ENCODE measurements at regions not wholly inside any gene's neighbourhood (a gene's known extent, or its start where the extent isn't known, plus 50 kb on each side); places are given as distances from the start of the nearest gene placed in this dataset.
"Not testable (repeated sequence)": the region's sequence is repeated elsewhere in the genome, so short reads cannot be mapped to it uniquely, and the experiment has no call there.

DNA sequence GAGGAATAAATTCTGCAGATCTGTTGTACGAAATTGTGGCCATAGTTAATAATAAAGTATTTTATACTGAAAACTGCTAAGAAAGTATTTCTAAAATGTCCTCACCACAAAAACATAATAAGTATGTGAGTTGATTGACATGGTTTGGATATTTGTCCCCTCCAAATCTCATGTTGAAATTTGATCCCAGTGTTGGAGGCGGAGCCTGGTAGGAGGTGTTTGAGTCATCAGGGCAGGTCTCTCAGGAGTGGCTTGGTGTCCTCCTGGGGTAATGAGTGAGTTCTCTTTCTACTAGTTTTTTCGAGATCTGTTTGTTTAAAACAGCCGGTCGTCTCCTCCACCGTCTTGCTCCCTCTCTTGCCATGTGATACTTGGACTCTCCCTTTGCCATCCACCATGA, 424.1 kb upstream of the KCNMB2 start:
- Histone ChIP-seq H3K27ac (no peak overlapping the region), H3K4me3 (no peak overlapping the region), H3K9me3 (no peaks in the 10 kb centered on the region), H3K4me1 (no peaks in the 10 kb centered on the region), H3K27me3 (no peaks in the 10 kb centered on the region), H3K36me3 (no peaks in the 10 kb centered on the region)
- TF ChIP-seq POLR2A (IDR thresholded peaks at IDR 0.05) (no peak), POLR2AphosphoS5 (IDR thresholded peaks at IDR 0.05) (no peak)
- TF ChIP-seq, protein P1, sequence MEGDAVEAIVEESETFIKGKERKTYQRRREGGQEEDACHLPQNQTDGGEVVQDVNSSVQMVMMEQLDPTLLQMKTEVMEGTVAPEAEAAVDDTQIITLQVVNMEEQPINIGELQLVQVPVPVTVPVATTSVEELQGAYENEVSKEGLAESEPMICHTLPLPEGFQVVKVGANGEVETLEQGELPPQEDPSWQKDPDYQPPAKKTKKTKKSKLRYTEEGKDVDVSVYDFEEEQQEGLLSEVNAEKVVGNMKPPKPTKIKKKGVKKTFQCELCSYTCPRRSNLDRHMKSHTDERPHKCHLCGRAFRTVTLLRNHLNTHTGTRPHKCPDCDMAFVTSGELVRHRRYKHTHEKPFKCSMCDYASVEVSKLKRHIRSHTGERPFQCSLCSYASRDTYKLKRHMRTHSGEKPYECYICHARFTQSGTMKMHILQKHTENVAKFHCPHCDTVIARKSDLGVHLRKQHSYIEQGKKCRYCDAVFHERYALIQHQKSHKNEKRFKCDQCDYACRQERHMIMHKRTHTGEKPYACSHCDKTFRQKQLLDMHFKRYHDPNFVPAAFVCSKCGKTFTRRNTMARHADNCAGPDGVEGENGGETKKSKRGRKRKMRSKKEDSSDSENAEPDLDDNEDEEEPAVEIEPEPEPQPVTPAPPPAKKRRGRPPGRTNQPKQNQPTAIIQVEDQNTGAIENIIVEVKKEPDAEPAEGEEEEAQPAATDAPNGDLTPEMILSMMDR (IDR thresholded peaks at IDR 0.05), result no peak
- no peak for DNase-seq (ENCODE audit: low spot score in 2 of 2)
- intact Hi-C loops (cut with DNase I; ENCODE audit: low total_unique reads), result no loop called here

DNA sequence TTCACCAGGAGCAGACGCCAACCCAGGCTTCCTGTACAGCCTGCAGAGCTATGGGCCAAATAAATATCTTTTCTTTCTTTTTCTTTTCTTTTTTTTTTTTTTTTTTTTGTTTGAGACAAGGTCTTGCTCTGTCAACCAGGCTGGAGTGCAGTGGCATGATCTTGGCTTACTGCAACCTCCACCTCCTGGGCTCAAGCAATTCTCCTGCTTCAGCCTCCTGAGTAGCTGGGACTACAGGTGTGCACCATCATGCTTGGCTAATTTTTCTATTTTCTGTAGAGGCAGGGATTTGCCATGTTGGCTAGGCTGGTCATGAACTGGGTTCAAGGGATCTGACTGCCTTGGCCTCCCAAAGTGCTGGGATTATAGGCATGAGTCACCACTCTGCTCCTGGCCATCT, 423.7 kb upstream of the KCNMB2 start:
- DNase-seq (ENCODE audit: low spot score in 2 of 2); H3K4me3 ChIP-seq; H3K4me1 ChIP-seq; H3K9me3 ChIP-seq; H3K36me3 ChIP-seq; H3K27me3 ChIP-seq; intact Hi-C loops (cut with DNase I; ENCODE audit: low total_unique reads); H3K27ac ChIP-seq: not testable (repeated sequence)

DNA sequence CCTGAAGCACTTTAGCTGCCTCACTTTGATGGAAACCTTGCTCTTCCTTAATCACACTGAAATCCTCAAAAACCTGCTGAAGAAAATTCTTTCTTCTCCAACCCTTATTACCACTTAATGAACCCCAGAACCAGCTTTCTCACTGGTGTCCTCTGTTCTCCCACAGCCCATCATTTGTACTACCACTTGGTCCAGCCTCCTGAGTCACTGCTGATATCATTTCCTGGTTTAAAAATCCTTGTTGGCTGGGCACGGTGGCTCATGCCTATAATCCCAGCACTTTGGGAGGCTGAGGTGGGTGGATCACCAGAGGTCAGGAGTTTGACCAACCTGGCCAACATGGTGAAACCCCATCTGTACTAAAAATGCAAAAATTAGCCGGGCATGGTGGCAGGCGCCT, 418.6 kb upstream of the KCNMB2 start:
- no peak for DNase-seq (ENCODE audit: low spot score in 2 of 2)
- Histone ChIP-seq H3K9me3 (peaks cover 0 to 3% of the 10 kb centered on the region in 2 donors), H3K4me1 (no peaks in the 10 kb centered on the region)

DNA sequence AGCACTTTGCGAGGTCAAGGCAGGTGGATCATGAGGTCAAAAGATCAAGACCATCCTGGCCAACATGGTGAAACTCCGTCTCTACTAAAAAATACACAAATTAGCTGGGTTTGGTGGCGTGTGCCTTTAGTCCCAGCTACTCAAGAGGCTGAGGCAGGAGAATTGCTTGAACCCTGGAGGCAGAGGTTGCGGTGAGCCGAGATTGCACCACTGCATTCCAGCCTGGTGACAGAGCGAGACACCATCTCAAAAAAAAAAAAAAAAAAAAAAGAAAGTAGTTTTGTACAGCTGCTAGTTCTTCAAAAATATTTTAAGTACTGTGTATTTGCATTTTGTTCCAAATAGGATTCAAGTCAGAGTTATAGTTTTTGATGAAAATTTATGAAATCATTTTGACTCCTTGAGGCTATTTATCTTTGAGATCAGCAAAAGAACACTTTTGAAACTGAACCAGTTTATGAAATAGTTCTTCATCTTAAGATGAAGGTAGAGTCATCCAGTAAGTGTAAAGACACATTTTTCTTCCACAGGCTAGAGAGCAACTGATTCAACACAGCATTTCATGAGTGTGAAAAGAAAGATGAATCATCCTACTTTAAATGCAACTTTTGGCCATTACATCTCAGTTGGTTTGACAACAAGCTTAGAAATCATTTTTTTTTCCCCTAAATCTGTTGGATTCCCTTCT, 416.5 kb upstream of the KCNMB2 start:
- H3K36me3 ChIP-seq; H3K4me3 ChIP-seq; H3K4me1 ChIP-seq; H3K27me3 ChIP-seq; H3K9me3 ChIP-seq; intact Hi-C loops (cut with DNase I; ENCODE audit: low total_unique reads): not testable (repeated sequence)
- peak overlapping the region; percentile 30 to 84 for H3K27ac ChIP-seq
- DNase-seq (ENCODE audit: low spot score in 2 of 2), result peak in 1 of 2 donors; percentile 35

More for the DNA sequence above, 418.6 kb upstream of the KCNMB2 start:
- no peak for TF ChIP-seq POLR2AphosphoS5 (IDR thresholded peaks at IDR 0.05)
- TF ChIP-seq POLR2A (IDR thresholded peaks at IDR 0.05), result no peak
- TF ChIP-seq, protein P1 (IDR thresholded peaks at IDR 0.05), result no peak
- H3K4me3 ChIP-seq, result no peak overlapping the region
- H3K27me3 ChIP-seq, result no peaks in the 10 kb centered on the region
- H3K27ac ChIP-seq, result no peak overlapping the region
- H3K36me3 ChIP-seq, result no peaks in the 10 kb centered on the region
- intact Hi-C loops (cut with DNase I; ENCODE audit: low total_unique reads), result no loop called here

DNA sequence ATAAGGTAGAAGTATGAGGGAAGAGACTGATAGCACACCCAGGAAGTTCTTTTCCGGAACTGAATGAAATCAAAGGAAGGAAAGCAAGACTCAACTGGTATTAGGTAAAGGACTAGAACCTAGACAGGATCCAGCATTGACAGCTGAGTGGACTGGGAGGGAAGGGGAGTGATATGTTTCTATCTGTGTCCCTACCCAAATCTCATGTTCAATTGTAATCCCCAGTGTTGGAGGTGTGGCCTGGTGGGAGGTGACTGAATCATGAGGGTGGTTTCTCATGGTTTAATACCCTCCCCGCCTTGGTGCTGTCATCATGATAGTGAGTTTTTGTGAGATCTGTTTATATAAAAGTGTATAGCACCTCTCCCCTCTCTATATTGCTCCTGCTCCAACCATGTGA, 415.9 kb upstream of the KCNMB2 start:
- TF ChIP-seq POLR2AphosphoS5 (IDR thresholded peaks at IDR 0.05) (no peak), POLR2A (IDR thresholded peaks at IDR 0.05) (no peak)
- TF ChIP-seq, protein P1 (IDR thresholded peaks at IDR 0.05), result no peak
- Histone ChIP-seq H3K36me3 (no peaks in the 10 kb centered on the region), H3K4me1 (no peaks in the 10 kb centered on the region), H3K27me3 (no peaks in the 10 kb centered on the region), H3K4me3 (no peak overlapping the region), H3K9me3 (peaks cover 0 to 3% of the 10 kb centered on the region in 2 donors), H3K27ac (peak overlapping the region; percentile 30 to 84)
- intact Hi-C loops (cut with DNase I; ENCODE audit: low total_unique reads), result no loop called here
- no peak for DNase-seq (ENCODE audit: low spot score in 2 of 2)

DNA sequence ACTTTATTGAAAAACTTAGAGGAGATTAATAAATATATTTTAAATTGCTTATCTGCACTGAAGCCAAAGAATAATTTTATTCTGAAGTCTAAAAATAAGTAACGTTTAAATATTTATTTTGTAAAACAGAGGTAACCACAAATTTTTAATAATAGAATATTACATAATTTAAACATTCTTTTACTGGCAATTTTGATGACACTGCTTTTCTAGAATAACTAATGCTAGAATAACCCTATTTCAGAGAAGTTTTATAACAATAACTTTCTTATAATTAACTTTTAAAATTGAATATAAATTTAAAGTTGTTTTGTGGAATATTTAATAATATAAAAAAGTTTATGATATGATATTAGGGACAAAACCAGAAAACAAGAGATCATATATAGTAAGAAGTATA, 409.6 kb upstream of the KCNMB2 start:
- Histone ChIP-seq H3K4me1 (no peaks in the 10 kb centered on the region), H3K27ac (no peak overlapping the region), H3K4me3 (no peak overlapping the region), H3K9me3 (no peaks in the 10 kb centered on the region), H3K27me3 (no peaks in the 10 kb centered on the region), H3K36me3 (no peaks in the 10 kb centered on the region)
- no peak for DNase-seq (ENCODE audit: low spot score in 2 of 2)
- intact Hi-C loops (cut with DNase I; ENCODE audit: low total_unique reads), result no loop called here
- TF ChIP-seq POLR2A (IDR thresholded peaks at IDR 0.05) (no peak), POLR2AphosphoS5 (IDR thresholded peaks at IDR 0.05) (no peak)
- TF ChIP-seq, protein P1 (IDR thresholded peaks at IDR 0.05), result no peak

All from breast epithelium (tissue), 4 donors.